HEK293T (cell line): ENCODE measurements at regions not wholly inside any gene's neighbourhood (a gene's known extent, or its start where the extent isn't known, plus 50 kb on each side); places are given as distances from the start of the nearest gene placed in this dataset.

ENCODE experiments used
- CTCF ChIA-PET: fragments of 350-600 bp; formaldehyde crosslinking; extraction: SDS; loops from one replicate; lab custom pipeline; 2021; ENCODE audit warnings: antibody characterized with exemption, inconsistent platforms; lab: Yijun Ruan, JAX
- POLR2A ChIA-PET: fragments of 350-600 bp; formaldehyde crosslinking; extraction: SDS; loops from one replicate; lab custom pipeline; 2020; ENCODE audit warnings: antibody characterized with exemption, inconsistent platforms; lab: Yijun Ruan, JAX
- DNase-seq: peaks from one replicate; pipeline ENCODE4 v3.0.0; 2012; ENCODE audit warnings: mixed read lengths; ENCODE audit errors: extremely low spot score
- ARNT ChIP-seq: fragments of 450-650 bp; IDR thresholded peaks from 2 replicates; pipeline ENCODE4 v1.6.1; 2017; ENCODE audit warnings: mild to moderate bottlenecking
- BHLHE40 ChIP-seq: fragments of 450-650 bp; IDR thresholded peaks from 2 replicates; pipeline ENCODE4 v1.6.1; 2016; ENCODE audit warnings: mild to moderate bottlenecking, moderate library complexity, borderline replicate concordance
- CTBP1 ChIP-seq: fragments of 450-650 bp; IDR thresholded peaks from 2 replicates; pipeline ENCODE4 v1.6.1; 2016; ENCODE audit warnings: borderline replicate concordance
- ELF4 ChIP-seq: fragments of 450-650 bp; IDR thresholded peaks from 2 replicates; pipeline ENCODE4 v1.6.1; 2017; ENCODE audit warnings: antibody characterized with exemption
- FOXA1 ChIP-seq: fragments of 450-650 bp; IDR thresholded peaks from 2 replicates; pipeline ENCODE4 v1.6.1; 2016; ENCODE audit warnings: mild to moderate bottlenecking
- FOXK2 ChIP-seq: fragments of 450-650 bp; IDR thresholded peaks from 2 replicates; pipeline ENCODE4 v1.6.1; 2016; ENCODE audit warnings: mild to moderate bottlenecking
- FOXM1 ChIP-seq: fragments of 450-650 bp; IDR thresholded peaks from 2 replicates; pipeline ENCODE4 v1.6.1; 2017; ENCODE audit warnings: mild to moderate bottlenecking, borderline replicate concordance
- HDGF ChIP-seq: fragments of 450-650 bp; IDR thresholded peaks from 2 replicates; pipeline ENCODE4 v1.6.1; 2017; ENCODE audit warnings: antibody characterized with exemption, borderline replicate concordance
- L3MBTL2 ChIP-seq: fragments of 450-650 bp; conservative IDR thresholded peaks from 2 replicates; pipeline ENCODE4 v1.6.1; 2016; ENCODE audit warnings: mild to moderate bottlenecking
- LEF1 ChIP-seq: fragments of 450-650 bp; IDR thresholded peaks from 2 replicates; pipeline ENCODE4 v1.6.1; 2017; ENCODE audit warnings: mild to moderate bottlenecking, borderline replicate concordance
- NFRKB ChIP-seq: fragments of 450-650 bp; IDR thresholded peaks from 2 replicates; pipeline ENCODE4 v1.6.1; 2016; ENCODE audit warnings: mild to moderate bottlenecking, moderate library complexity
- SP1 ChIP-seq: fragments of 450-650 bp; IDR thresholded peaks from 2 replicates; pipeline ENCODE4 v1.6.1; 2017
- SUZ12 ChIP-seq: fragments of 450-650 bp; IDR thresholded peaks from 2 replicates; pipeline ENCODE4 v1.6.1; 2016; ENCODE audit warnings: mild to moderate bottlenecking
- TARDBP ChIP-seq: fragments of 450-650 bp; IDR thresholded peaks from 2 replicates; pipeline ENCODE4 v1.6.1; 2016
- ZNF384 ChIP-seq: fragments of 450-650 bp; IDR thresholded peaks from 2 replicates; pipeline ENCODE4 v1.6.1; 2016
- TF ChIP-seq, protein P1 (sequence below): fragments of 450-650 bp; IDR thresholded peaks from 2 replicates; pipeline ENCODE4 v1.6.1; 2016

DNA sequence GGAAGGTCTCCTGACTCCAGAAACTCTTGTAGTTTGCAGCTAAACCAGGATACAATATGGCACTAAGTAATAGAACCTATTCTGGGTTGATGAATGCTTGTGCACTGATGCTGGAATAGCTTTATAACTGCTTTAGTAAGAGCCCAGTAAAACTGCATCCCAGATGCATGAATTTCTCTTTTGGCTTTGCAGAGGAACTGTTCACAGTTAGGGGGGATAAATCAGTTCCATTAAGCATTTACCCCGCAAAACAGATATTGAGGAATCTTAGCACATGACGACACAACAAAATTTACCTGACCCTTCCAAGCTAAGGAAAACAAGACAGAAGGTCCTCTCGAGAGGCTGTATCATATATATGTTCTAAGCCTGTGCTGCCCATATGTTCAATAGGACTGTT lies 457.4 kb downstream of the FOXG1 start:
- no peak for DNase-seq
- CTCF ChIA-PET: no interaction called here
- POLR2A ChIA-PET: no interaction called here
- TF ChIP-seq HDGF (no peak), SP1 (no peak), FOXK2 (no peak), ELF4 (no peak), ARNT (no peak), LEF1 (no peak), SUZ12 (no peak), CTBP1 (no peak), BHLHE40 (no peak), L3MBTL2 (no peak), NFRKB (no peak), FOXA1 (no peak), TARDBP (no peak), ZNF384 (no peak)
- TF ChIP-seq, protein P1, sequence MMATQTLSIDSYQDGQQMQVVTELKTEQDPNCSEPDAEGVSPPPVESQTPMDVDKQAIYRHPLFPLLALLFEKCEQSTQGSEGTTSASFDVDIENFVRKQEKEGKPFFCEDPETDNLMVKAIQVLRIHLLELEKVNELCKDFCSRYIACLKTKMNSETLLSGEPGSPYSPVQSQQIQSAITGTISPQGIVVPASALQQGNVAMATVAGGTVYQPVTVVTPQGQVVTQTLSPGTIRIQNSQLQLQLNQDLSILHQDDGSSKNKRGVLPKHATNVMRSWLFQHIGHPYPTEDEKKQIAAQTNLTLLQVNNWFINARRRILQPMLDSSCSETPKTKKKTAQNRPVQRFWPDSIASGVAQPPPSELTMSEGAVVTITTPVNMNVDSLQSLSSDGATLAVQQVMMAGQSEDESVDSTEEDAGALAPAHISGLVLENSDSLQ: no peak

DNA sequence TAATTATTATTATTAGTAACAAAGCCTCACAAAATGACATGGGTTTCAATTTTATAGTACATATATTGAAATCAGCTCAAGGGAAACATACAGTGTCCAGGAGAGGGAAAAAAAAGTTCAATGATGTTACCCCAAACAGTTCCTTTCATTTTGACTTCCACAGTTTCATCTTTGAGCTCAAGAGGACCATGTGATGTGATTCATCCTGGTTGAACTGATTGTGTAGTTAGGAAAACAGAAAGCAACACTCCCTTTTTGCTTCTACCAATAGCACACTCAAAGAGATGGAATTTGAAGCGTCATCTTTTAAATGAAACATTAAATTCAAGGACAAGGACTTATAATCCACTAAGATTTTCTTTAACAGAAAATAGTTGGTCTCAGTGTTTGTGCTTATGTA lies 461.0 kb downstream of the FOXG1 start:
- TF ChIP-seq BHLHE40 (no peak), FOXA1 (no peak), ZNF384 (no peak), CTBP1 (no peak), NFRKB (no peak), TARDBP (no peak)
- TF ChIP-seq, protein P1: no peak
- no peak for DNase-seq
- POLR2A ChIA-PET: no interaction called here
- CTCF ChIA-PET: no interaction called here

DNA sequence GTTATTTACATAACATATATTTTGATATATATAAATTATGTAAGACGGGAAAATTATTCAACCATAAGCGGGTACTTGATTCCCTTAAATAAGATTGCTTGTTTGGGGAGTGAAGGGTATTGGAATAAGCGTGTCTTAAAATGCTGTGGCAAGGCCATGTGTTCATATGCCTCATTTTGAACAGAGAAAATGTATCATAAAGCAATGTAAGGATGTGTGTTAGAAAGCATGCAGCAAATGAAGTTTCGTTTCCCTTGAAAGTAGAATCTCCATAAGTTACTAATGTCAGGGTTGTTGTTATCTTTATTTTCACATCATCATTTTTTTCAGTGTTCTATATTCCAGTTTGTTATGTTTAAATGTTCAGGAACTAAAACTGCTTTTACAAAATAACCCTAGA lies 465.6 kb downstream of the FOXG1 start:
- POLR2A ChIA-PET: no interaction called here

DNA sequence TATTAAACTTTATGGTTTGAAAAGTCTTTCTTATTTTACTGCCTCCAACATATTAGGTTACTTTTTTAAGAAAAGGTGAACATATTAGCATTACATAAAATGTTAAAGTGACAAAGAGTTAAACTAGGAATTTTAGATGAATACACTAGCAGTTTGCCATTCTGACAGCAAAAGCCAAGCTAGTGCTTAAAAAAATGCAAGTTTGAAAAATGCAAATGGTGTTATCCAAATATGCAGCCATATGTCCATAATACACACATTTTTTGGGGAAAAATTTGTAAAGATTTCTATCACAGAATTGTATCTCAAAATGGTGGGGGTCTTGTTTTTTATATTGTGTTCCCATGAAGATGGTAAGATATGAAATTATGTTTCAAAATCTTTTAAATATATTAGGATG lies 466.1 kb downstream of the FOXG1 start:
- CTCF ChIA-PET: no interaction called here
- TF ChIP-seq SUZ12: no peak
- TF ChIP-seq LEF1: no peak
- TF ChIP-seq FOXM1: no peak
- TF ChIP-seq BHLHE40: no peak
- TF ChIP-seq NFRKB: no peak
- no peak for TF ChIP-seq TARDBP
- no peak for TF ChIP-seq HDGF
- no peak for TF ChIP-seq L3MBTL2
- no peak for TF ChIP-seq FOXK2
- TF ChIP-seq, protein P1: no peak
- TF ChIP-seq ARNT: no peak
- no peak for TF ChIP-seq ELF4
- TF ChIP-seq SP1: no peak
- POLR2A ChIA-PET: no interaction called here
- no peak for DNase-seq

More for the DNA sequence above, 465.6 kb downstream of the FOXG1 start:
- CTCF ChIA-PET: no interaction called here
- no peak for DNase-seq
- TF ChIP-seq CTBP1: no peak
- TF ChIP-seq SP1: no peak
- TF ChIP-seq TARDBP: no peak
- no peak for TF ChIP-seq LEF1
- TF ChIP-seq ELF4: no peak
- no peak for TF ChIP-seq BHLHE40
- TF ChIP-seq HDGF: no peak
- no peak for TF ChIP-seq ARNT
- TF ChIP-seq FOXA1: no peak
- TF ChIP-seq L3MBTL2: no peak
- no peak for TF ChIP-seq ZNF384
- no peak for TF ChIP-seq SUZ12
- TF ChIP-seq NFRKB: no peak
- TF ChIP-seq FOXK2: no peak
- no peak for TF ChIP-seq FOXM1
- TF ChIP-seq, protein P1: no peak

DNA sequence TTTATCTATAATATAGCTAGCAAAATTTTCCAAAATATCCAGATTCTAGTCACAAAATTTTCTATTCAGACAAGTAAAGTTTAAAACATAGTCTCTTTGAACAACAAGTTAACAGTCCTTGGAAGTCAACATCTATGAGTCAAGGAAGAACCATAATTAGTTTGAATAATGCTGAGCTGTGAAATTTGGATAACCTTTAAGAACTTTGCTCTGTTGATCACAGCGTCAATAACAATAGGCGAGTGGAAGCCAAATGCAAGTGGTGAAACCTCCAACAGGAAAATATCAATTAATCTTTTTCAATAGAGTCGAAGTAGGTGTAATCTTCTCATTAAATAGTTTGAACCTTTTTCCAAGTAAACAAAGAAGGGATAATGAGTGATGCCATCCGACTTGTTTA lies 466.6 kb downstream of the FOXG1 start:
- CTCF ChIA-PET: no interaction called here
- POLR2A ChIA-PET: interaction anchor here (0.6 kb wide), 1 partner anchor 316 kb away, joined by 3 read pairs; no protein-coding TSS in a partner anchor
- no peak for DNase-seq
- no peak for TF ChIP-seq ARNT
- TF ChIP-seq HDGF: no peak
- no peak for TF ChIP-seq ELF4
- TF ChIP-seq, protein P1: no peak

DNA sequence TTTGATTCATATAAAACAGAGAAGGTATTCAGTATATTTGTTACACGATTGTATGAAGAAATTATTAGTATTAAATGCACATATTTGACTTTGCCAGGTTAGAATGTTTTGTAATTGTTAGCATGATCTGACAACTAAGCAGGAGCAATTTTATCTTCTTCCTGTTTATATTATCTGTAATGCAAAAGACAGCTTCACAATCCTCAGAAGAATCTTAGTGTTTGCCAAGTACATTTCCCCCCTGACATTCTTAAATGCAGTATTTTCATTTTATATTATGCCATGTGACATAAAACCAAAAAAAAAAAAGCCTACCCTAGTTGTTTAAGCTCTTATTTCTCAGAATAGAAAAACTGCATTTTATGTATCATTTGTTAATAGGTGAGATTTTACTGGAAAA lies 469.4 kb downstream of the FOXG1 start:
- DNase-seq: no peak
- ChIA-PET CTCF (no interaction called here), POLR2A (no interaction called here)
- no peak for TF ChIP-seq BHLHE40
- no peak for TF ChIP-seq FOXA1
- TF ChIP-seq FOXM1: no peak
- no peak for TF ChIP-seq ARNT
- no peak for TF ChIP-seq ZNF384
- TF ChIP-seq SP1: no peak
- no peak for TF ChIP-seq LEF1
- TF ChIP-seq ELF4: no peak
- no peak for TF ChIP-seq HDGF
- no peak for TF ChIP-seq SUZ12
- TF ChIP-seq CTBP1: no peak
- no peak for TF ChIP-seq NFRKB
- TF ChIP-seq, protein P1: no peak
- TF ChIP-seq FOXK2: no peak
- no peak for TF ChIP-seq TARDBP
- TF ChIP-seq L3MBTL2: no peak
